GM23248 (cell line): ENCODE measurements at regions not wholly inside any gene's neighbourhood (a gene's known extent, or its start where the extent isn't known, plus 50 kb on each side); places are given as distances from the start of the nearest gene placed in this dataset.

Experiments used
- DNase-seq: peaks from one replicate; pipeline ENCODE4 v3.0.0-alpha.2; 2015
- H2AFZ ChIP-seq: fragments of 200-600 bp; sonication (generic); 2 replicates; pipeline ENCODE4 v1.6.1; 2016; ENCODE audit warnings: antibody characterized with exemption
- H3F3A ChIP-seq: fragments of 200-600 bp; sonication (generic); 2 replicates; pipeline ENCODE4 v1.6.1; 2016; ENCODE audit warnings: mild to moderate bottlenecking, antibody characterized with exemption, mixed run types; ENCODE audit not compliant: insufficient read depth
- H3K27ac ChIP-seq: fragments of 200-600 bp; sonication (generic); 2 replicates; pipeline ENCODE4 v1.5.1; 2016; ENCODE audit warnings: mild to moderate bottlenecking
- H3K27me3 ChIP-seq: fragments of 200-600 bp; sonication (generic); replicated peaks from 2 replicates; pipeline ENCODE4 v1.6.1; 2016; ENCODE audit warnings: mild to moderate bottlenecking; ENCODE audit not compliant: insufficient read depth
- H3K36me3 ChIP-seq: fragments of 200-600 bp; sonication (generic); 2 replicates; pipeline ENCODE4 v1.6.1; 2016; ENCODE audit warnings: low read depth, mild to moderate bottlenecking
- H3K4me1 ChIP-seq: fragments of 200-600 bp; sonication (generic); 2 replicates; pipeline ENCODE4 v1.6.1; 2016; ENCODE audit warnings: mild to moderate bottlenecking; ENCODE audit not compliant: insufficient read depth
- H3K4me2 ChIP-seq: fragments of 200-600 bp; sonication (generic); one replicate; pipeline ENCODE4 v1.6.1; 2016; ENCODE audit warnings: mild to moderate bottlenecking; ENCODE audit not compliant: unreplicated experiment
- H3K4me3 ChIP-seq: fragments of 200-600 bp; sonication (generic); 2 replicates; pipeline ENCODE4 v1.5.1; 2016; ENCODE audit warnings: mild to moderate bottlenecking
- H3K79me2 ChIP-seq: fragments of 200-600 bp; sonication (generic); 2 replicates; pipeline ENCODE4 v1.6.1; 2016; ENCODE audit warnings: mild to moderate bottlenecking; ENCODE audit not compliant: insufficient read depth
- H3K9ac ChIP-seq: fragments of 200-600 bp; sonication (generic); 2 replicates; pipeline ENCODE4 v1.6.1; 2016; ENCODE audit warnings: mild to moderate bottlenecking
- H3K9me2 ChIP-seq: fragments of 200-600 bp; sonication (generic); 2 replicates; pipeline ENCODE4 v1.6.1; 2016; ENCODE audit warnings: mixed run types, mild to moderate bottlenecking, moderate library complexity; ENCODE audit not compliant: insufficient read depth
- H3K9me3 ChIP-seq: fragments of 200-600 bp; sonication (generic); one replicate; pipeline ENCODE4 v1.6.1; 2017; ENCODE audit warnings: low read depth
- H4K20me1 ChIP-seq: fragments of 200-600 bp; sonication (generic); 2 replicates; pipeline ENCODE4 v1.6.0; 2016; ENCODE audit not compliant: insufficient read depth
- EZH2 ChIP-seq: fragments of 200-600 bp; sonication (generic); IDR thresholded peaks from 2 replicates; pipeline ENCODE4 v1.6.1; 2018; ENCODE audit warnings: antibody characterized with exemption, mild to moderate bottlenecking; ENCODE audit not compliant: insufficient read depth, poor library complexity, severe bottlenecking
- EZH2phosphoT487 ChIP-seq: fragments of 200-600 bp; sonication (generic); IDR thresholded peaks from 2 replicates; pipeline ENCODE4 v1.6.1; 2018; ENCODE audit warnings: antibody characterized with exemption, moderate library complexity, mild to moderate bottlenecking, low read depth; ENCODE audit not compliant: insufficient read depth
- WGBS, 2 experiments: methylation state at CpG; one replicate each; pipeline ENCODE4 v1.1.6; 2015 to 2017; ENCODE audit warnings: low lambda C conversion rate in 2 of 2, low coverage in 1 of 2; ENCODE audit errors: missing lambda C conversion rate in 2 of 2; 5-methylcytosine and 5-hydroxymethylcytosine counted together
- in situ Hi-C: fragments of 300-500 bp; cut with MboI; formaldehyde crosslinking; loops from 2 replicates; pipeline ENCODE4 v1.15.0; 2020

DNA sequence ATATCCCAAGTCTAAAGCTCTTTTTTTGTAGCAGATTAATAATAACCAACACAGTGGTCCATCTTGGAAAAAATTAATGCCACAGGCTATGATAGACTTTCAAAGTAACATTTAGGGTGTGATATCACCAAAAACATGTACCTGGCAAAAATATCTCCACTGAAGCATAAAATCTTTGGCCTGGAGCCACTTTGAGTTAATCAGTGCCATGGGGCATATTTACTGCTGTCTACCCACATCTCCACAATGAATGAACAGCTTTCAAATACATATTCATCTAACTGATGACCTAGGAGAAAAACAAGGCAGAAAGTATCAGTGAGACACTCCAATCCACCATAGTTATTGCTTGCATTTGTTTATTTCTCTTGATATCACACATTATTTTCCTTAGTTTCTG, 296.0 kb upstream of the MDFIC2 start:
- Histone ChIP-seq H3K9me3 (no peaks in the 10 kb centered on the region), H3K27me3 (no peaks in the 10 kb centered on the region; the same call in 1 of the 2 replicates), H3K4me2 (no peak overlapping the region), H2AFZ (no peak overlapping the region), H3K27ac (no peak overlapping the region), H3K36me3 (no peaks in the 10 kb centered on the region), H3K9ac (no peak overlapping the region), H3F3A (no peaks in the 10 kb centered on the region), H3K4me3 (no peak overlapping the region), H3K9me2 (no peaks in the 10 kb centered on the region), H4K20me1 (no peaks in the 10 kb centered on the region), H3K79me2 (no peaks in the 10 kb centered on the region), H3K4me1 (no peaks in the 10 kb centered on the region)
- DNase-seq = no peak
- no peak for TF ChIP-seq EZH2phosphoT487
- TF ChIP-seq EZH2 = no peak
- in situ Hi-C loops = no loop called here

DNA sequence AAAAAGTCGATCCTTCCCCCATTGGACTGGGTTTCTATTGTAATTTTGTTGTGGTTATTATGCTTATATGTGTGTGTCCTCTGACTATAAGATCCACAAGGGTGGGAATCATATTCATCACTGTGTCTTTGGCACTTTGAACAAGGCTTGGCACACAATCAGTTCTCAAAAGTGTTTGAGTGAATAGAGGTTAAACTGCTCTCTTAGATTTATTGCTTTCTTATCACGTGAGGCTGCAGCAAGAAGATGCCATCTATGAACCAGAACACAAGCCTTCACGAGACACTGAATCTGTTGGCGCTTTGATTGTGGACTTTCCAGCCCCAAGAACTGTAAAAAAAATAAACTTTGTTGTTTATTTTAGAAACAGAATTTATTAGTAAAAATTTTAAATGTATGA, 295.0 kb upstream of the MDFIC2 start:
- H3K27me3 ChIP-seq = no peaks in the 10 kb centered on the region; the same call in 1 of the 2 replicates
- 48 to 51% methylated on average over 4 of the region's 4 CpGs for WGBS, 2 experiments
- H4K20me1 ChIP-seq = no peaks in the 10 kb centered on the region
- H3K79me2 ChIP-seq = no peaks in the 10 kb centered on the region
- TF ChIP-seq EZH2 (no peak), EZH2phosphoT487 (no peak)
- no peaks in the 10 kb centered on the region for H3K4me1 ChIP-seq
- no peaks in the 10 kb centered on the region for H3K9me2 ChIP-seq
- H3K4me2 ChIP-seq = no peak overlapping the region
- no peaks in the 10 kb centered on the region for H3F3A ChIP-seq
- no peak overlapping the region for H3K9ac ChIP-seq
- in situ Hi-C loops = no loop called here
- H3K27ac ChIP-seq = no peak overlapping the region
- no peaks in the 10 kb centered on the region for H3K9me3 ChIP-seq
- H3K4me3 ChIP-seq = no peak overlapping the region
- H2AFZ ChIP-seq = no peak overlapping the region
- no peaks in the 10 kb centered on the region for H3K36me3 ChIP-seq
- no peak for DNase-seq

DNA sequence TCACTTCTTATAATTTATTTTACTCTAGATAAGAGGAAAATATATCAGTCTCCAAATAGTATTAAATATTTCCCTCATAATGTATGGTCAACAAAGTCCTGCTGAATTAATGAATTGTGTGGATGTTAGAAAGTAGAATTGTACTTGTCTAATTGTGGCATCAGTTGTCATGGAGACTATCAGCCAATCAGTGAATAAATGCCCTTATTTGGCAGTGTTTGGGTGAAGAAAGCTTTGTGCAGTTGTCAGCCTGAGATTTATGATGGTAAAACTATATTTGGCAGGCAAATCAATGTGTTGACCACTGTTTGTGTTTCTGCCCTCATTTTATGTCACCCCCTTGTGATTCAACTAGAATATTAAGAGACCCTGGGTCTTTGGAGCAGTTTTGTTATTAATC, 293.6 kb upstream of the MDFIC2 start:
- Histone ChIP-seq H3K27ac (no peak overlapping the region), H3K9ac (no peak overlapping the region), H3K9me2 (no peaks in the 10 kb centered on the region), H3K4me1 (no peaks in the 10 kb centered on the region), H3K36me3 (no peaks in the 10 kb centered on the region), H4K20me1 (no peaks in the 10 kb centered on the region), H2AFZ (no peak overlapping the region), H3K9me3 (no peaks in the 10 kb centered on the region), H3K4me2 (no peak overlapping the region), H3K27me3 (no peaks in the 10 kb centered on the region; the same call in 1 of the 2 replicates), H3F3A (no peaks in the 10 kb centered on the region), H3K4me3 (no peak overlapping the region), H3K79me2 (no peaks in the 10 kb centered on the region)
- DNase-seq = no peak
- in situ Hi-C loops = no loop called here
- TF ChIP-seq EZH2phosphoT487 = no peak
- no peak for TF ChIP-seq EZH2

DNA sequence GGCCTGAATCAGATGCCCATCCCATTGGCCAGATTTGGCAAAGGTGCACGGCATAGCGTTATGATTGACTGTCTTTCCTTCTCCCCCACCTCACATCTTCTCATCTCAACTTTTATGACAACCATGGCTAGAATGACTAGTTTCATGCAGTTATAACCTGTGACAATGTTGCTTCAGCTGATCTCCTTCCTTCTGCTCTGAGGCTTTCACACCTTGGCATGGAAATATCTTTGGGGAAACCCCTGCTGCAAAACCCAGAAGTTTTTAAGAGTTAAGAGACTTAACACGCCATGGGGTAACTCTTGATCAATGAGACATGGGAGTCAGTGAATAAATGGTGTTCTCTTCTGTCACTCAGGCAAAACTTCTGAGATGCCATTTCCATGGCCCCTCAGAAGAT, 290.7 kb upstream of the MDFIC2 start:
- Histone ChIP-seq H3K4me1 (no peaks in the 10 kb centered on the region), H3K79me2 (no peaks in the 10 kb centered on the region), H3K9ac (no peak overlapping the region), H3F3A (no peaks in the 10 kb centered on the region), H4K20me1 (no peaks in the 10 kb centered on the region), H3K27me3 (peaks cover 3% of the 10 kb centered on the region; the same call in 1 of the 2 replicates), H3K36me3 (no peaks in the 10 kb centered on the region), H2AFZ (no peak overlapping the region), H3K4me3 (no peak overlapping the region), H3K9me2 (no peaks in the 10 kb centered on the region), H3K4me2 (no peak overlapping the region), H3K9me3 (no peaks in the 10 kb centered on the region), H3K27ac (no peak overlapping the region)
- TF ChIP-seq EZH2 = no peak
- no peak for TF ChIP-seq EZH2phosphoT487
- in situ Hi-C loops = no loop called here
- no peak for DNase-seq
- 42 to 48% methylated on average over 3 of the region's 3 CpGs for WGBS, 2 experiments

DNA sequence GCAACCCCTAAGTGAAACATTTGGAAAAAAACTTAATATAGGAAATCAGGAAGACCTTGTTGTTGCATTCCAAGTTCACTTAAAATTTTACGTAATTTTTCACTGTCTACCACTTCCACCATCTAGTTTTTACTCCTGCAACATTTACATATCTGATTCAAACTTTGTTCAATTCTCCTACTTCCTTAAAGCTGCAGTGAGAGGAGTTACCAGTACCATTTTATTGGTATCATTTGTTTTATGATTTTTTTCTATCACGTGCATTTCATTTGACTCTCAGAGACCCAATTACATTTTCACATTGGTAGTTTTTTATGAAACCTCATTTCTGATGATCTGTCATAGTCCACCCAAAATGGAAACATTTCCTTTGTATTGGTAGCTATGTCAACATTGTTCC, 284.9 kb upstream of the MDFIC2 start:
- no peaks in the 10 kb centered on the region for H3K9me3 ChIP-seq

More for the DNA sequence above, 284.9 kb upstream of the MDFIC2 start:
- no peaks in the 10 kb centered on the region; the same call in 1 of the 2 replicates for H3K9me2 ChIP-seq
- WGBS, 2 experiments = 84% methylated on average over 2 of the region's 2 CpGs
- H3K36me3 ChIP-seq = no peaks in the 10 kb centered on the region
- H3K4me1 ChIP-seq = no peaks in the 10 kb centered on the region
- H4K20me1 ChIP-seq = no peaks in the 10 kb centered on the region
- no peak for DNase-seq
- H3K4me2 ChIP-seq = no peak overlapping the region
- H2AFZ ChIP-seq = no peak overlapping the region
- peaks cover 13% of the 10 kb centered on the region; the same call in 1 of the 2 replicates for H3K27me3 ChIP-seq
- TF ChIP-seq EZH2phosphoT487 (no peak), EZH2 (no peak)
- H3F3A ChIP-seq = no peaks in the 10 kb centered on the region
- H3K79me2 ChIP-seq = no peaks in the 10 kb centered on the region
- H3K4me3 ChIP-seq = no peak overlapping the region
- no peak overlapping the region for H3K9ac ChIP-seq
- no peak overlapping the region for H3K27ac ChIP-seq
- in situ Hi-C loops = no loop called here
